ENCODE measurements at regions not wholly inside any gene's neighbourhood (a gene's known extent, or its start where the extent isn't known, plus 50 kb on each side); places are given as distances from the start of the nearest gene placed in this dataset.

- DNase-seq (ENCODE audit: low read depth): no peak
Observed at GRCh38 chr3:104989878-104990277, 376.8 kb upstream of the ALCAM start.

- DNase-seq (ENCODE audit: low read depth): no peak
Observed at GRCh38 chr3:104990758-104991157, 376.0 kb upstream of the ALCAM start.

DNA sequence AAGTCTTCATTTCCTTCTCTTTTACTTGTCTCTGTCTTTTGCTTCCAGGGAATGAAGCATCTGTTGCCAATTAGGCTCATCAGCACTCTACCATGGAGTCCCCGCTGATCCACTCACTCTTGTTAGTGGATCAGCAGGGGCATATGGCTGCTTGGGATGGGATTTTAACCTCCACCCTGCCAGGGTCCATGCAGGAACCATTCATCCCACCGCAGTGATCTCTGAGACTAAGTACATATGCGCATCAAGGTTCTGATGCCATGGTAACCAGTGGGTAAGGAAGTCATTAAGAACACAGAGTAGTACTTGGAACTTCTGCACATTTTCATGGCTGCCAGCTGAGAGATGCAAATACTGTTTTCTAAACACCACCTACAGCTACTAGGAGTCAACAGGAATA, 374.0 kb upstream of the ALCAM start:
- no peak for DNase-seq (ENCODE audit: low read depth)

GRCh38 chr3:105006164-105006563, 360.5 kb upstream of the ALCAM start:
- DNase-seq (ENCODE audit: low read depth): no peak

DNA sequence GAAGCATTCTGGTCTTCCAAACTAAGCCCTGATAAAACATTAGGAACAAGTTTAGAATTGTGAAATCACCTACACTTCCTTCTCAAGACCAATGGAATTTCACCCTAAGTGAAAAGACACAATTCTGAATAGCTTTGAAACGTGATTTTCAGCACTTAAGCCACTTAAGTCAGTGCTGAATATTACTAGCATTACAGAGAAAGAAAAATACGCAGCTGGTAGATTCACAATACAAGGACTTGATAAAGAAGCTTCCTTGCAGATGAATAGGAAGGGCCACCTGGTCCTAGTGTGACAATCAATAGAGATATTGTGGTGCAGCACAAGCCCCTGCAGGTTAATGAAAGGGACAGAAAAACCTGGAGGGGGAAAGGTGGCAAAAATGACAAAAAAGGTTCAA, 353.1 kb upstream of the ALCAM start:
- DNase-seq (ENCODE audit: low read depth): no peak

GRCh38 chr3:105014631-105015030, 352.1 kb upstream of the ALCAM start:
- no peak for DNase-seq (ENCODE audit: low read depth)

- DNase-seq (ENCODE audit: low read depth): no peak
Observed at GRCh38 chr3:105022813-105023212, 343.9 kb upstream of the ALCAM start.

DNA sequence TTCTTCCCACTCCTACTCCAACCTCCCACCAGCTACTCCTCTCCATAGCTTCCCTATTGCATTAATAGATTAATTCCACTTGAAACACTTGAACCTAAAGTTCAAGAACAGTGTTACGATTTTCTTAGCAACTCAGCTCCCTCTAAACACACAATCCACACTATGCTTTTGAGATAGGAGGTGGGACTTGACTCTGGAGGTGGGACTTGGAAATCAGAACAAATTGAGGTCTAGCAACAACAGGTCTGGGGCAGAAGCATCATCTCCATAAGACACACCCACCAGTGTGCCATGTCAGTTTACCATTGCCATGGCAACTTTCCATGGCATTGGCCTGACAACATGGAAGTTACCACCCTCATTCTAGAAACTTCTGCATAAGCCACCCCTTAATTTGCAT, 336.5 kb upstream of the ALCAM start:
- DNase-seq (ENCODE audit: low read depth): no peak

GRCh38 chr3:105032541-105032940, 334.2 kb upstream of the ALCAM start:
- DNase-seq (ENCODE audit: low read depth): no peak

- DNase-seq (ENCODE audit: low read depth): no peak
Observed at GRCh38 chr3:105033081-105033480, 333.6 kb upstream of the ALCAM start.

DNA sequence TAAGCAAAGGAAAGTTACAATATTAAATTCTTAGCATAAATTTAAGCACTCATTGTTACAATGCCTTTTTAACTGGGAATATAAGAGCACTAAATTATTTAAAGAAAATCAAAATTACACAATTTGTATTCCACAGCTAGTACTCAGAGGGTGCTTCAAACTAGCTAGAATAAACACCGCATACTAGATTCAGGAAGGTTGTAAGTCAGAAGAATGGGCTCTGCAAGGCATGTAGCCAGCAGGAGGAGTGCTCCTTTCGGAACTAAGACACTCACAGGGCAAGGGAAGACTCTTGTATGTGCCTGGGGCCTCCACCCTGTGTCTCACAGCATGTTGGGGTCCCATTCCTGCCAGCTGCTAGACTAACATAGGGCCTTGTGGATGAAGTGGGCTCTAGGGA, 327.7 kb upstream of the ALCAM start:
- DNase-seq (ENCODE audit: low read depth): no peak

DNA sequence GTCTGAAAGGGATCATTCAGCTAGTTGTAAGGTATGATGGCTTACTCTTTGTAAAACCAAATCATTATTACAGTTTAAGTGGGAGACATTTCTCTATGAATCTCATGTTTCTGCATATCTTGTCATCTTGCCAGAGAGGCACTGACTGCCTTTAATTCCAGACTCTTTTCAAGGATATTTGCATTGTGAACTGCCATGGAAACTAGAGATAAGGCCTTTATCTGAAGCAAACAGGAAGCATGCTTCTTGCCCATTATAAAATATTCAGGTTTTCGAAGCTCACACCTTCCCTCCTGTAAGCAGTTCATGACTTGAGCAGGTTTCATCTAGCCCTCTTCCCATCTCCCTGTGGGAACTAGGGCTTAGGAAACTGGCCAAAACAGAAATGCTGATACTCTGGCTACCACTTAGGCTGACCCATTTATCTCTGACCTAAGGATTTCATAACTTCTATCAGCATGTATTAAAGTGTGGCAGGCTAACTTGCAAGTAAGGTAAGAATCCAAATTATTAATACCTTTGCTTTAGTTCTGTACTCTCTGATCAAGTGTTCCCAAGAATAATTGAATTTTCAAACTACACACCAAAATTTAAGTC, 326.6 kb upstream of the ALCAM start:
- DNase-seq (ENCODE audit: low read depth): no peak

- no peak for DNase-seq (ENCODE audit: low read depth)
Observed at GRCh38 chr3:105042586-105042985, 324.1 kb upstream of the ALCAM start.

DNA sequence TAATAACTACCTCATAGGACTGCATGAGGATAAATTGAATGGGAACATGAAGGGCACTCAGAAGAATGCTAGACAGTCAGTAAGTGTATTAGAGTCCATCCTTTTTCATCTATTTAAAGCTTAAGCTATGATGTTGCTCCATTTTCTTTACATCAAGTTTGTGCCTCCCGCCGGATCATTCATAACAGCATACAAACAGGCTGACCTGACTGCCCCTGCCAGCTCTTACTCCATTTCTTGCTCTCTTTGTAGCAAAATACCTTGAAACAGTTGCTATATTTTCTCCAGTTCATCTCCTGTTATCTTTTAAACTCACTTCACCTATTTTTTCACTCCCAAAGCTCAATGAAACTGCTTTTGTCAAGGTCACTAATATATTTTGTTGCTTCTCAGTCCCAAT, 315.6 kb upstream of the ALCAM start:
- no peak for DNase-seq (ENCODE audit: low read depth)

GRCh38 chr3:105051972-105052371, 314.7 kb upstream of the ALCAM start:
- DNase-seq (ENCODE audit: low read depth): no peak

- no peak for DNase-seq (ENCODE audit: low read depth)
Observed at GRCh38 chr3:105062853-105063252, 303.9 kb upstream of the ALCAM start.

GRCh38 chr3:105065895-105066839, 300.5 kb upstream of the ALCAM start:
- DNase-seq (ENCODE audit: low read depth): no peak

- DNase-seq (ENCODE audit: low read depth): no peak
Observed at GRCh38 chr3:105067361-105067760, 299.3 kb upstream of the ALCAM start.

DNA sequence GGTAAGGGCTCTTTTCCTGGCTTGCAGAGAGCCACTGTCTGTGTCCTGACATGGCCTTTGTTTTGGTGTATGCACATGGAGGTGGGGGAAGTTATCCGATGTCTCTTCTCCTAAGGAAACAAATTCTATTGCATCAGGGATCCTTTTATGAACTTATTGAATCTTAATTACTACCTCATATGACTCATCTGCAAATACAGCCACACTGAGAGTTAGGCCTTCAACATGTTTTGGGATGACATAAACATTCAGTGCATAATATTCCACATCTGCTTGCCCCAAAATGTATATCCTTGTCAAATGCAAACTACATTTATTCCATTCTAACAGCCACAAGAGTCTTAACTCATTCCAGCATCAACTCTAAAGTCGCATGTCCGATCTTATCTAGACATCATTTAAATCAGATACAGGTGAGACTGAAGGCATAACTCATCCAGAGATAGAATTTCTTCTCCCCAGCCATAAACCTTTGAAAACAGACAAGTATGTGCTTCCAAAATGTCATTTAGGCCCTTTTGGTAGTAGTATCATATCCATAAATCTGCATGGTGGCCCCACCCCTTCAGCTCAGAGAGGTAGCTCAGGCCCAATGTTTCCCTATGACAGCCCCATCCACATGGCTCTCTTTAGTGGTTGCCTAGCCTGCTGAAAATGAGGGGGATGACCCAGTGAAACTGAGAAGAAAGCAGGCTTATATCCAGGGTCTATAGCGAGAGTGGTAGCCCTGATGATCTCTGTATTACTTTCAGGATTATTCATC, 289.5 kb upstream of the ALCAM start:
- no peak for DNase-seq (ENCODE audit: low read depth)

GRCh38 chr3:105083945-105084344, 282.8 kb upstream of the ALCAM start:
- no peak for DNase-seq (ENCODE audit: low read depth)

DNA sequence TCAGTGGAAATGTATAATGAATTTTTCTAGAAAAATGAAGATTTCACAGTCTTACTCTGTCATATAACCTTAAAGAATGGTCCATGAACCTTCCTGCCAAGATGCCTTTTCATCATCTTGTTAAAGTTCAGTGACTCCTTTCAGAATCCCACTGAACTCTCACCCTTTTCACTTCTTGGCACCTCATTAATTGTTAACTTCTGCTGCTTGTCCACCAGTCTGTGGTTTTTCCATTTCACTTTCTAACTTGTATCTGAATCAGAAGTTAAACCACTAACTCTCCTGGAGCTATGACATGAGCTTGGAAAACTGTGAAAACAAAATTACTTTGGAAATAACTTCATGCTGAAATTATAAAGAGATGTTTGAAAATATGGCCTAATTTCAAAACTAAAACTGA, 281.2 kb upstream of the ALCAM start:
- no peak for DNase-seq (ENCODE audit: low read depth)

DNA sequence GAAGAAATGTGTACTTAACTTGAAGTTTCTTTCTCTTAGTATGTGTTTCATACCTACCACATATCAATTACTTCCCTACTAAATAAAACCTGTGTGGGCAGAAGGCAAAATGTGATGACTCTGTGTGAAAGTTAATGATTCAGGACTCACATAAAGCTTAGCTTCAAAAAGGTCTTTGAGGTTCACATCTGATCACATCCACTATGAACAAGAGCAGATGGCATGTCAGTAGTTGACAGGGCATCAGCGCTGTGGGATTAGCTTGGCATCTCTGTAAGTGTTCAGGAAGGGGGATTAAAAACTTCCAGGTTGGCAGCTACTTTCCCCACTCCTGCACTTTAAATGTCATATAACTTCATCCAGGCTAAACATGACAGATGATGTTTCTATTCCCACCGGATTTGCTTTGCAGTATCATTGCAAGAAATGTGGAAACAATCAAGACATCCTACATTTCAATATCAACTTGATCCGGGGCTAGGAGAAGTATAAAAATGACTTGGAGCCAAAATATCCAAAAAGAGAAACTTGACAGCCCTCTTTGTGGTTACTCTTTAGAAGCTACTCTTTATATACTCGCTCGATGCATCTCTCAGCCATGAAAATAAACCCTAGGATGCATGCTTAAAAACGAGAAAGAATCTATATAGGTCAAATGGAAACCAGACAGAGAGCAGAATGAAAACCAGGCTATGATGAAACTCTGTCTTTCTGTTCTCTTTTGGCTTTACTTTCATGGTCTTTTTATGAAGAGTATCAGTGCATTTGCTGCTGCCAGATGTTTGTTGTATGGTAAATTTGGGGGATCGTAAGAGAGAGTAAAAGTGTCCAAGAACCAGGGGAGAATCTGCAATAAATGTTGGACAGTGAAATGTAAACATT, 273.1 kb upstream of the ALCAM start:
- no peak for DNase-seq (ENCODE audit: low read depth)
